HAP-1 (cell line): ENCODE measurements at regions not wholly inside any gene's neighbourhood (a gene's known extent, or its start where the extent isn't known, plus 50 kb on each side); places are given as distances from the start of the nearest gene placed in this dataset.
"Not testable (repeated sequence)": the region's sequence is repeated elsewhere in the genome, so short reads cannot be mapped to it uniquely, and the experiment has no call there.

ENCODE experiments used
- DNase-seq, 2 experiments: peaks; one replicate each; pipeline ENCODE4 v3.0.0-alpha.2; 2016 to 2020; ENCODE audit warnings: low spot score in 2 of 2
- H3K27me3 ChIP-seq: fragments of 250-450 bp; sonication (Bioruptor Pico); 2 replicates; pipeline ENCODE4 v1.5.1; 2020; ENCODE audit warnings: low read depth, mild to moderate bottlenecking, moderate library complexity
- H3K36me3 ChIP-seq: fragments of 250-450 bp; sonication (Bioruptor Pico); replicated peaks from 2 replicates; pipeline ENCODE4 v1.5.1; 2020; ENCODE audit warnings: mild to moderate bottlenecking
- H3K4me1 ChIP-seq: fragments of 250-450 bp; sonication (Bioruptor Pico); 2 replicates; pipeline ENCODE4 v1.5.1; 2020; ENCODE audit warnings: mild to moderate bottlenecking
- H3K4me3 ChIP-seq: fragments of 250-450 bp; sonication (Bioruptor Pico); 2 replicates; pipeline ENCODE4 v1.5.1; 2020; ENCODE audit warnings: mild to moderate bottlenecking, moderate library complexity
- H3K9me3 ChIP-seq: fragments of 250-450 bp; sonication (Bioruptor Pico); 2 replicates; pipeline ENCODE4 v1.5.1; 2020; ENCODE audit warnings: mild to moderate bottlenecking, moderate library complexity
- in situ Hi-C: fragments of 300-500 bp; cut with MboI; formaldehyde crosslinking; loops from 3 replicates; pipeline ENCODE4 v1.14.3; 2020; ENCODE audit warnings: low sequenced_read_pairs, inconsistent platforms, mixed read lengths

DNA sequence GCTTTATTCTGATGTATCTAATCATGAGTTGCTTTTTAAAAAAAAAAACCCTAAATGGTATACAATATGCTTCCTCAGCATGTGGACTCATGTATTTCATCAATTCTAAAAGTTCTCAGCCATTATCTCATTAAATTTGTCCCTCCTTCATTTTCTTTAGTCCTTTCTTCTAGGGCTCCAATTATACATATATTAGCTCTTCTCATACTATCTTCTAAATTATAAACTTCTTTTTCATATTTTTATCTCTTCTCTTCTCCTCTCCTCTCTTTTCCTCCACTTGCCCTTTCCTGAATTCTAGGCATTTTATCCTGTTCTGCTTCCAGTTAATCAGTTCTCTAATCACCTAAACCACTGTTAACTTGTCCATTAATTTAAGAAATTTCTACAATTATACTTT is 55.0 kb upstream of the IL33 start:
- Histone ChIP-seq H3K36me3 (no peaks in the 10 kb centered on the region), H3K9me3 (no peaks in the 10 kb centered on the region), H3K27me3 (0 out of 2 replicates have a peak, but pooled peaks cover 2% of the 10 kb centered on the region), H3K4me1 (no peaks in the 10 kb centered on the region), H3K4me3 (no peak overlapping the region)
- in situ Hi-C loops, result no loop called here
- DNase-seq, result no peak

DNA sequence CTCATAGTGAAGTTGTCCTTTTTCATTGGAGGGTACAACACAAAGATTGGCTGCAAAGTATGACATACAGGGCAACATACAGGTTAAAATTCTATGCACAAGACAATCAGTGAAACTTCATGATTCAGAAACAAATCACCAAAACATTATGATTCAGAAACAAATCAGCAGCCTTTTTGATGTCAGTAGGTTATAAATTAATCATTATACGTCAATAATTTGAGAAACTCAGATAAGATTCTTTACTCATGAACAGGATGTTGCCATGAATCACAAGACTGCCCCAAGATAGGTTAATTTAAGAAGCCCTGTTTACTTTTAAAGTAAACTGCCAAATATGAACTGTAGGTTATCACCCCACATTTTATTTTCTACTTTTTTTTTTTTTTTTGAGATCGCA is 62.2 kb upstream of the IL33 start:
- no peaks in the 10 kb centered on the region for H3K36me3 ChIP-seq
- in situ Hi-C loops, result no loop called here
- no peaks in the 10 kb centered on the region for H3K9me3 ChIP-seq
- H3K4me3 ChIP-seq, result no peak overlapping the region
- no peaks in the 10 kb centered on the region for H3K4me1 ChIP-seq
- 0 out of 2 replicates have a peak, but pooled peaks cover 2% of the 10 kb centered on the region for H3K27me3 ChIP-seq
- DNase-seq, result no peak

DNA sequence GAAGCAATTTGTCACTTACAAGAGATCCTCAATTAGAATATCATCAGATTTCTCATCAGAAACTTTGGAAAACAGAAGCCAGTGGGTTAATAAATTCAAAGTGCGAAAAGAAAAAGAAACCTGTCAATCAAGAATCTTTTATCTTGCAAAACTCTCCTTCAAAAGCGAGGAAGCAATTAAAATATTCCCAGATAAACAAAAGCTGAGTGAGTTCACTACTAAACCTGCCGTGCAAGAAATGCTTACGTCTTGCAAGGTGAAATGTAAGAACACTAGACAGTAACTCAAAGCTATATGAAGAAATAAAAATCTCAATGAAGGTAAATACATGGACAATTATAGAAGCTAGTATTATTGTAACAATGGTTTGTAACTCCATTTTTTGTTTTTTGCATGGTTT is 62.8 kb upstream of the IL33 start:
- 0 out of 2 replicates have a peak, but pooled peaks cover 2% of the 10 kb centered on the region for H3K27me3 ChIP-seq
- DNase-seq, result no peak
- no peaks in the 10 kb centered on the region for H3K4me1 ChIP-seq
- in situ Hi-C loops, result no loop called here
- H3K4me3 ChIP-seq, result no peak overlapping the region
- H3K9me3 ChIP-seq, result no peaks in the 10 kb centered on the region
- H3K36me3 ChIP-seq, result no peaks in the 10 kb centered on the region

DNA sequence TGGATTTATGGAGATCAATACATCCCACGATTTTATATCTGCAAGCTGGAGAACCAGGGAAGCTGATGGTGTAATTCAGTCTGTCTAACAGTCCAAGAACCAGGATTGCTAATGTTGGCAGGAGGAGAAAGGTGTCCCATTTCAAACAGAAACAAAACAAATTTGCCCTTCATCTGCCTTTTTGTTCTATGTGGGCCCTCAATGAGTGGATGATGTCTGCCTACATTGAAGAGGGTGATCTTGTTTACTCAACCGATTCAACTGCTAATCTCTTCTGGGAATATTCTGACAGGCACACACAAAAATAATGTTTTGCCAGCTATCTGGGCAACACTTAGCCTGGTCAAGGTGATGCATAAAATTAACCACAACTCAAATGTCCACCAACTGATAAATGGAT is 65.1 kb upstream of the IL33 start:
- Histone ChIP-seq H3K9me3 (no peaks in the 10 kb centered on the region), H3K4me3 (no peak overlapping the region), H3K36me3 (no peaks in the 10 kb centered on the region), H3K4me1 (no peaks in the 10 kb centered on the region), H3K27me3 (no peaks in the 10 kb centered on the region)
- in situ Hi-C loops, result no loop called here
- no peak for DNase-seq

DNA sequence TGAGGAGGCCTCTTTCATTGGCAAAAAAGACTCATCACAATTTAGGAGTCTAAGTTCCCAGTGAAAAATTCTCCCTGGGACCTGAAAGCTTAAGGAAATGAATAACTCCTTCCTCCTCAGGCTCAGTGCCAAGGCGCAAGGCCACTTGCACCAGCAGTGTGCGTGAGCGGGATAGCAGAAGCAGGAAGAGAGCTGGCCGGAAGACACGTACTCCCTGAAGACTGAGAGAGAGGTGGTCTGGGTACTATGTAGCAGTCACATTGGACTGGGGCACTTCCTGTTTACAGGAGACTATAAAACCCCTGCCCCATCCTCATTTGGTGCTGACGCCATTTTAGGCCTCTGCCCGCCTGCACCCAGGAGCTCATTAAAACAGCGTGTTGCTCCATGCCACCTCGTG is 66.3 kb upstream of the IL33 start:
- Histone ChIP-seq H3K4me3 (no peak overlapping the region), H3K36me3 (no peaks in the 10 kb centered on the region), H3K27me3 (no peaks in the 10 kb centered on the region), H3K4me1 (no peaks in the 10 kb centered on the region), H3K9me3 (no peaks in the 10 kb centered on the region)
- no peak for DNase-seq
- in situ Hi-C loops, result no loop called here

DNA sequence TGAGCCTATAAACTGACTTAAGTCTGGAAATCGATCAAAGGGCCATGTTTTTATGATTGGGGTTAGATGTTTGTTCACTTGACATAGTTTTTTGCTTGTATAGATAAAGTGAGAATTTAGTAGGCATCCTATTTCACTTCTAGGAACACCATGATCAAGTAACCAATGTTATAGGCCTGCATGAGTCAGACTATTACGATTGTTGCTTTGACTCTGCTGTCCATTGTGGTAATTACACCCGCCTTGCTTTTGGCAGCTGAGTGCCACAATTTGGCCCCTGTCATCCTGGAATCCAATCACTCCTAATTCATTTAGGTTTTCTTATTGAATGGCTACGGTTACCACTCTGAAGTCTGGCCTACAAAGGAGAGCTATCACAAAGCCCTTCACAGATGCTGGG is 67.8 kb upstream of the IL33 start:
- no peaks in the 10 kb centered on the region for H3K4me1 ChIP-seq
- no peaks in the 10 kb centered on the region for H3K36me3 ChIP-seq
- H3K4me3 ChIP-seq, result no peak overlapping the region
- in situ Hi-C loops, result no loop called here
- no peaks in the 10 kb centered on the region for H3K9me3 ChIP-seq
- DNase-seq, result no peak
- H3K27me3 ChIP-seq, result no peaks in the 10 kb centered on the region

DNA sequence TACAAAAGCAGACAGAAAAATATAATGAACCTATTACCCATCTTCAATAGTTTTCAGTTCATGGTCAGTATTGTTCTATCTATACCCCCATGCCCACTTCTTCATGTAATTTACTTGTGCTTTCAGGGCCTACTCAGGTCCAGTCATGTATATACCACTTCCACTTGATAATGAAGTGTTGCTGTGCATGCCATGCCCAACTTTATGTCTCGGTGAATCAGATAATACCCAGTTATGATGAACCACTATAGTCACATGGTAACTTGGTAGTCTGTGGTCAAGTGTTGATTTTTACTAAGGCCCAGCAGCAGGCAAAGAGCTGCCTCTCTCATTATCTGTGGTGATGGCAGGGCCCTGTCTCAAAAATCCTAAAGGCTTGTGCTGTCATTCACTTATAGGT is 70.7 kb upstream of the IL33 start:
- H3K36me3 ChIP-seq, result no peaks in the 10 kb centered on the region
- in situ Hi-C loops, result no loop called here
- H3K4me1 ChIP-seq, result no peaks in the 10 kb centered on the region
- no peak for DNase-seq
- H3K4me3 ChIP-seq, result no peak overlapping the region
- H3K9me3 ChIP-seq, result no peaks in the 10 kb centered on the region
- H3K27me3 ChIP-seq, result no peaks in the 10 kb centered on the region

DNA sequence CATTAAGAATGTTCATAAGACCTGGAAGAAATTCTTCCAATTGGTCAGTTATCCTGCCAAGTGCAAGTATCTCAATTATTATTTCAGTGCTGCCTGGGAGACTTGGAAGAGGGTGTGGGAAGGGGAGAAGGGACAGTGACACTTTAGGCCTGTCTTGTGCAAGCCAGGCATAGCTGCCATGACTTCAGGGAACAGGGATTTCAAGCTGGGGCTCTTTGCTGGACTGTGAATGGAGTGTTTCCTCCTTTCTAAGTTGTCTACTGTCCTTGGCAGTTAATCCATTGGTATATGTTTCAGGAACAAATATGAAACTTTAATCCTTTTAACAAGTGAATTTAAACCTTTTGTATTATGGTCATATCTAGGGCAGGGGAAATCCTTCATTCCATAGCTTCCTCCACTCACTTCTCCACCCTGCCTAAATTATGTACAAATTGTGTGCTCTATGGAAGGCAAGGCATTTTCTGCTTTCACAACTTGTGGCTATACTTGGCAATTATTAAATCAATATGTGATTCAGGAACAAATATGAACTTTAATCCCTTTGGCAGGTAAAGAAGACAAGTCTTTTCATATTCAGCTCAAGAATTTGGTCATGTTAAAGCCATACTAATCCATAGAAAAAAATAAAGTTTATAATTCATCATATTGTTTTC is 72.7 kb upstream of the IL33 start:
- H3K36me3 ChIP-seq, result no peaks in the 10 kb centered on the region

DNA sequence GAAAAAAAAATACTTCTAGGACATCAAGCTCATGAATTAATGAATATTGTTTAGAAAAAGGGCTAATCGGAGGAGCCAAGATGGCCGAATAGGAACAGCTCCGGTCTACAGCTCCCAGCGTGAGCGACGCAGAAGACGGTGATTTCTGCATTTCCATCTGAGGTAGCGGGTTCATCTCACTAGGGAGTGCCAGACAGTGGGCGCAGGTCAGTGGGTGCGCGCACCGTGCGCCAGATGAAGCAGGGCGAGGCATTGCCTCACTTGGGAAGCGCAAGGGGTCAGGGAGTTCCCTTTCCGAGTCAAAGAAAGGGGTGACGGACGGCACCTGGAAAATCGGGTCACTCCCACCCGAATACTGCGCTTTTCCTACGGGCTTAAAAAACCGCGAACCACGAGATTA is 79.8 kb upstream of the IL33 start:
- in situ Hi-C loops, result not testable (repeated sequence)

More for the DNA sequence above, 72.7 kb upstream of the IL33 start:
- Histone ChIP-seq H3K4me1 (no peaks in the 10 kb centered on the region), H3K4me3 (no peak overlapping the region), H3K27me3 (no peaks in the 10 kb centered on the region), H3K9me3 (no peaks in the 10 kb centered on the region)
- in situ Hi-C loops, result no loop called here
- no peak for DNase-seq

DNA sequence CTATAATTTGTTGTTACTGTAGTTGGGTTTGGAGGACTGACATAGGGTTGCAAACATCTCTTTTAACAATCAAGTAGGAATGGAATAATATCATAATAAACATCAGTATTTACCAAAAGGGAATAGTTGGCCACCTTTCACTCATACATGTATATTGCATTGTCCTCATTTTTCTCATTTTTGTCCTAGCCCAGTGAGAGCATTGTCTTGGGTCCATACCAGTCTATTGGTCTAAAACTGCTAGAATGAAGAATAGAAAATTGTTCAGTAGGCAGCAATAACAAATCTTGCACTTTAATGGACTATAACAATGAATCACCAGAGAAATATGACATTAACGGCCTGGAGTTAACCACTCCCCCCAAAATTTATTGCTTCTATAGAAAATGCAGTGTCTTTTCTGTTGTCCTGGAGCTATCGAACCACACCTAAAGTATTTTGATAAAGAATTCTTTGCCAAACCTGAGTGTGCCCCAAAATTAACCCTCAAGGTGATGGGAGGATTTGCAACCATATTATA is 80.9 kb upstream of the IL33 start:
- Histone ChIP-seq H3K9me3 (no peaks in the 10 kb centered on the region), H3K4me1 (no peaks in the 10 kb centered on the region), H3K36me3 (no peaks in the 10 kb centered on the region), H3K4me3 (no peak overlapping the region), H3K27me3 (no peaks in the 10 kb centered on the region)
- in situ Hi-C loops, result no loop called here
- no peak for DNase-seq

More for the DNA sequence above, 79.8 kb upstream of the IL33 start:
- H3K9me3 ChIP-seq, H3K27me3 ChIP-seq, H3K4me3 ChIP-seq, DNase-seq, H3K4me1 ChIP-seq, H3K36me3 ChIP-seq: not testable (repeated sequence)

DNA sequence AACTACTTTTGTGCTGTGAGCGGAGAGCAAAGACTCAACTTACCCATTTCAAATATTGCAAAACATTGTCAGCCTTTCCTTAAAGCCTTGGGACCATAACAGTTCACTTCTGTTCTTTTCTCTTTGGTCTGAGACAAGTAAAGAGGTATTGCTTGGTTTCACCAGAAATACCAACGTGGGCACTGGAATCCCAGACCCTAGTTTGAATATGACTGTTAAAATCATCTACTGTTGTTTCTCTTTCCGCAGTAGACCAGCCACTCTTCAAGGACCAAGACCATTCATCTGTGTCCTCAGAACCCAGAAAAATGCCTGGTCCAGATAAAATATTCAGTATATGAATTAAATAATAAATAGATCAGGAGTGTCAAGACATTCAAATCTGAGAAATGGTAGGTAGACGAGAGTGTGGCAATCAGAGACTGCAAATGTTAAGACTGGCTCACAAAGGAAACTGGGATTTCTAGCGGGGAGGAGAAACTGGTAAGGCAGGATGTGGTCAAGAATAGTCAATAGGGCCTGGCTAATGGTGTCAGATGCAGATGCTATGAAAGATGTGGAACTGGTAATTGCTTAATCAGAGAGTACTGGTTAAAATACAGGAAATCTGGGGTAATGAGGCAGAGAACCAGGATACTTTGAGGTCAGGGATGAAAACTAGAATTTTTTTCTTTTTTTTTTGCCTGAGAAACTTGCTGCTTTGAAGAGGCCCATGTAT is 82.1 kb upstream of the IL33 start:
- Histone ChIP-seq H3K4me1 (no peaks in the 10 kb centered on the region), H3K36me3 (no peaks in the 10 kb centered on the region), H3K9me3 (no peaks in the 10 kb centered on the region), H3K4me3 (no peak overlapping the region), H3K27me3 (no peaks in the 10 kb centered on the region)
- DNase-seq, result no peak
- in situ Hi-C loops, result no loop called here

DNA sequence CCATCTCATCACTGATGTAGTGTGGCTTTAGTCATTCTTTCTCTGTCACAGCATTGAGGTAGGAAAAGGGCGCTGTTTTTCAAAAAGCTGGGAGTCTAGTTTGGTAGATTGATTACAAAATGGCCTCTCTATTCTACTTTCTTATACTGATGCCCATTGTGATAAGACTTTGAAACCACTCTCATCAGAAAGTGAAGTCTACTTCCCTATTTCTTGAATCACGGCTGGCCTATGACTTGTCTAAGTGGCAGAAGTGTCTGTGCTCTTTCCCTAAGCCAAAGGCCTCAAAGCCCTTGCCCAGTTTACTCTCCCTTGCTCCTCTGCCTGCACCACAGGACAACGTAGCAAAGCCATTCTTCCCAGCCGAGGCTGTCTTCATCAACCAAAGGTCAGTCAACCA is 83.0 kb upstream of the IL33 start:
- Histone ChIP-seq H3K36me3 (no peaks in the 10 kb centered on the region), H3K27me3 (no peaks in the 10 kb centered on the region), H3K4me3 (no peak overlapping the region), H3K9me3 (no peaks in the 10 kb centered on the region), H3K4me1 (no peaks in the 10 kb centered on the region)
- in situ Hi-C loops, result no loop called here
- DNase-seq, result no peak

DNA sequence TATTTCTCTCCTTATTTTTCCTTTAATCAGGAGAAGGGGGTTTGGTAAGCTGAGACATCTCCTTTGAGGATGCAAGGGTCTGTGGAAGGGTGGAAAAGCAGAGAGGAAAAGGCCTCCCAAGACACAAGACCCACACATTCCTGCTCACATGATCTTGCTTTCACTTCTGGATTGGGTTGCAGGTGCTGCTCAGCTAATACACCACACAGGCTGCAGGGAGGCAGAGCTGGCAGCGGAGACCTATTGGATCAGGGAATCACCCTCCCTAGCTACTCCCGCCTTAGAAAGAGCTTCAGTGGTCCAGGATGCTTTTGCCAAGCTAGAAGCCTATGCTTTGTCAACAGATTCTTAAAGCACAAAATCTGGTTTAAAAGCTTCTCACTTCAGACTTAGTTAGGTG is 87.6 kb upstream of the IL33 start:
- in situ Hi-C loops, result no loop called here
- no peaks in the 10 kb centered on the region for H3K36me3 ChIP-seq

DNA sequence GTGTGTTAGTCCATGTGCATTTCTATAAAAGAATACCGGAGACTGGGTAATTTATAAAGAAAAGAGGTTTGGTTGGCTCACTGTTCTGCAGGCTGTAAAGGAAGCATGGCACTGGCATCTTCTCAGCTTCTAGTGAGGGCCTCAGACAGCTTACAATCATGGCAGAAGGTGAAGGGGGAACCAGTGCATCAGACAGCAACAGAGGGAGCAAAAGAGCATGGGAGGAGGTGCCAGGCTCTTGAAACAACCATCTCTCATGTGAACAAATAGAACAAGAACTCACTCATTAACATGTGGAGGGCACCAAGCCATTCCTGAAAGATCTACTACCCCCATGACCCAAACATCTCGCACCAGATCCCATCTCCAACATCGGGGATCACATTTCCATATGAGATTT is 89.2 kb upstream of the IL33 start:
- no peak overlapping the region for H3K4me3 ChIP-seq
- DNase-seq, result no peak
- H3K27me3 ChIP-seq, result no peaks in the 10 kb centered on the region
- no peaks in the 10 kb centered on the region for H3K36me3 ChIP-seq
- H3K4me1 ChIP-seq, result no peaks in the 10 kb centered on the region
- in situ Hi-C loops, result no loop called here
- H3K9me3 ChIP-seq, result no peaks in the 10 kb centered on the region

More for the DNA sequence above, 87.6 kb upstream of the IL33 start:
- H3K4me1 ChIP-seq, result no peaks in the 10 kb centered on the region
- H3K4me3 ChIP-seq, result no peak overlapping the region
- no peaks in the 10 kb centered on the region for H3K27me3 ChIP-seq
- no peak for DNase-seq
- no peaks in the 10 kb centered on the region for H3K9me3 ChIP-seq
